GM23338 (cell line): ENCODE measurements at regions not wholly inside any gene's neighbourhood (a gene's known extent, or its start where the extent isn't known, plus 50 kb on each side); places are given as distances from the start of the nearest gene placed in this dataset.

Source experiments
- CTCF ChIP-seq, 2 experiments: fragments of 200-600 bp in 1 of 2; sonication (generic) in 1 of 2; conservative IDR thresholded peaks; 2 replicates each; pipeline versions ENCODE4 v1.5.1 to v1.6.1; 2016 to 2017; ENCODE audit warnings: antibody characterized with exemption in 2 of 2, low read depth in 2 of 2, mild to moderate bottlenecking in 2 of 2, moderate library complexity in 1 of 2
- EZH2 ChIP-seq: fragments of 200-600 bp; sonication (generic); IDR thresholded peaks from one replicate; pipeline ENCODE4 v1.8.0; 2017; ENCODE audit warnings: antibody characterized with exemption, mild to moderate bottlenecking, low read depth; ENCODE audit not compliant: unreplicated experiment
- EZH2phosphoT487 ChIP-seq: fragments of 200-600 bp; sonication (generic); IDR thresholded peaks from one replicate; pipeline ENCODE4 v1.8.1; 2018; ENCODE audit warnings: antibody characterized with exemption; ENCODE audit not compliant: unreplicated experiment
- JUNB ChIP-seq: IDR thresholded peaks from one replicate; pipeline ENCODE4 v1.6.1; 2016; ENCODE audit warnings: antibody characterized with exemption; ENCODE audit not compliant: unreplicated experiment
- NANOG ChIP-seq: IDR thresholded peaks from 2 replicates; pipeline ENCODE4 v1.6.1; 2016; ENCODE audit warnings: antibody characterized with exemption, borderline replicate concordance
- POLR2AphosphoS5 ChIP-seq: IDR thresholded peaks from 2 replicates; pipeline ENCODE4 v1.6.1; 2016; ENCODE audit warnings: antibody characterized with exemption, low read depth
- REST ChIP-seq: IDR thresholded peaks from one replicate; pipeline ENCODE4 v1.6.1; 2018; ENCODE audit warnings: antibody characterized with exemption; ENCODE audit not compliant: unreplicated experiment
- STAT1 ChIP-seq: IDR thresholded peaks from one replicate; pipeline ENCODE4 v1.6.1; 2016; ENCODE audit warnings: antibody characterized with exemption; ENCODE audit not compliant: unreplicated experiment
- ZNF114 ChIP-seq: fragments of 250-450 bp; sonication (Bioruptor Pico); IDR thresholded peaks from 2 replicates; pipeline ENCODE4 v1.5.0; 2020; ENCODE audit warnings: mild to moderate bottlenecking, moderate library complexity
- ZNF462 ChIP-seq: fragments of 250-450 bp; sonication (Bioruptor Pico); IDR thresholded peaks from 2 replicates; pipeline ENCODE4 v1.5.0; 2020; ENCODE audit warnings: mild to moderate bottlenecking, moderate library complexity

- no peak for TF ChIP-seq CTCF (conservative IDR thresholded peaks at IDR 0.05; ENCODE audit: low read depth in 2 of 2)
- no peak for TF ChIP-seq POLR2AphosphoS5
- TF ChIP-seq REST: no peak
- TF ChIP-seq EZH2: no peak
- TF ChIP-seq STAT1: no peak
- no peak for TF ChIP-seq EZH2phosphoT487
- TF ChIP-seq NANOG: no peak
- no peak for TF ChIP-seq ZNF114 (CRISPR knock-in tag)
- no peak for TF ChIP-seq JUNB
- TF ChIP-seq ZNF462 (CRISPR knock-in tag): no peak
Measured at GRCh38 chrX:142873214-142873613, 152.5 kb upstream of the SPANXN4 start.
